CD14-positive monocyte (primary cell): ENCODE measurements at regions not wholly inside any gene's neighbourhood (a gene's known extent, or its start where the extent isn't known, plus 50 kb on each side); places are given as distances from the start of the nearest gene placed in this dataset.

ENCODE experiments used
- DNase-seq, 3 donors: peaks; one replicate each; pipeline ENCODE4 v3.0.0-alpha.2; 2011 to 2022
- H2AFZ ChIP-seq: 2 replicates; pipeline ENCODE4 v1.6.0; 2012; ENCODE audit warnings: mild to moderate bottlenecking, low read depth, low read length, inconsistent platforms; ENCODE audit not compliant: insufficient read depth, poor library complexity, severe bottlenecking
- H3K27ac ChIP-seq, 2 donors: 1 replicate in 1 of 2; 2 replicates in 1 of 2; pipeline ENCODE4 v1.5.1; 2012 to 2013; ENCODE audit warnings: low read length in 2 of 2, control low read depth in 1 of 2, inconsistent platforms in 1 of 2, low read depth in 1 of 2, mild to moderate bottlenecking in 1 of 2
- H3K27me3 ChIP-seq, 2 donors: one replicate each; pipeline versions ENCODE4 v1.6.0 to v1.6.1; 2011 to 2013; ENCODE audit warnings: low read length in 2 of 2; ENCODE audit not compliant: control insufficient read depth in 2 of 2, insufficient read depth in 2 of 2
- H3K36me3 ChIP-seq, 2 donors: replicated peaks in 1 of 2; 1 replicate in 1 of 2; 2 replicates in 1 of 2; pipeline versions ENCODE4 v1.5.1 to v1.6.1; 2012 to 2013; ENCODE audit warnings: low read length in 2 of 2, control low read depth in 1 of 2, inconsistent platforms in 1 of 2, mild to moderate bottlenecking in 1 of 2; ENCODE audit not compliant: insufficient read depth in 2 of 2, control insufficient read depth in 1 of 2
- H3K4me1 ChIP-seq, 2 donors: 1 replicate in 1 of 2; 2 replicates in 1 of 2; pipeline versions ENCODE4 v1.5.1 to v1.6.1; 2012 to 2013; ENCODE audit warnings: low read length in 2 of 2, control low read depth in 1 of 2, inconsistent platforms in 1 of 2, mild to moderate bottlenecking in 1 of 2, moderate library complexity in 1 of 2; ENCODE audit not compliant: insufficient read depth in 2 of 2, control insufficient read depth in 1 of 2
- H3K4me2 ChIP-seq: replicated peaks from 2 replicates; pipeline ENCODE3; 2012; ENCODE audit warnings: low read length, moderate library complexity, mild to moderate bottlenecking; ENCODE audit not compliant: poor library complexity, severe bottlenecking; ENCODE audit errors: extremely low read depth
- H3K4me3 ChIP-seq, 3 experiments: fragments of 200-600 bp in 1 of 3; sonication (generic) in 1 of 3; replicated peaks in 1 of 3; 1 replicate in 2 of 3; 2 replicates in 1 of 3; pipeline ENCODE4 v1.5.1; 2011 to 2013; ENCODE audit warnings: low read length in 3 of 3, mild to moderate bottlenecking in 3 of 3, control low read depth in 2 of 3, low read depth in 2 of 3, inconsistent platforms in 1 of 3, moderate library complexity in 1 of 3
- H3K79me2 ChIP-seq: 2 replicates; pipeline ENCODE4 v1.6.0; 2012; ENCODE audit warnings: mild to moderate bottlenecking, control low read depth, inconsistent platforms, low read length, moderate library complexity; ENCODE audit not compliant: insufficient read depth
- H3K9ac ChIP-seq: 2 replicates; pipeline ENCODE4 v1.6.0; 2017; ENCODE audit warnings: low read length, mild to moderate bottlenecking; ENCODE audit not compliant: insufficient read depth, poor library complexity, severe bottlenecking
- H3K9me3 ChIP-seq, 2 donors: replicated peaks in 1 of 2; 1 replicate in 1 of 2; 2 replicates in 1 of 2; pipeline versions ENCODE4 v1.5.1 to v1.6.1; 2012 to 2013; ENCODE audit warnings: low read length in 2 of 2, control low read depth in 1 of 2; ENCODE audit not compliant: control insufficient read depth in 1 of 2, insufficient read depth in 1 of 2
- H4K20me1 ChIP-seq: 2 replicates; pipeline ENCODE4 v1.6.0; 2012; ENCODE audit warnings: mild to moderate bottlenecking, low read length, control low read depth, moderate library complexity; ENCODE audit not compliant: insufficient read depth
- H3K27ac Mint-ChIP-seq, 7 donors: one replicate each; pipeline ENCODE4 v1.8.0; 2020; ENCODE audit warnings: mild to moderate bottlenecking in 7 of 7, mixed read lengths in 7 of 7, moderate library complexity in 6 of 7, inconsistent platforms in 2 of 7
- H3K27me3 Mint-ChIP-seq, 3 donors: one replicate each; pipeline ENCODE4 v1.8.0; 2021 to 2022; ENCODE audit warnings: low read depth in 3 of 3, mild to moderate bottlenecking in 3 of 3, mixed read lengths in 3 of 3, moderate library complexity in 3 of 3, inconsistent platforms in 1 of 3
- H3K36me3 Mint-ChIP-seq, 2 donors: one replicate each; pipeline ENCODE4 v1.8.0; 2020; ENCODE audit warnings: mixed read lengths in 2 of 2, inconsistent platforms in 1 of 2, mild to moderate bottlenecking in 1 of 2
- H3K4me1 Mint-ChIP-seq: one replicate; pipeline ENCODE4 v1.8.0; 2020; ENCODE audit warnings: mild to moderate bottlenecking, mixed read lengths
- H3K4me3 Mint-ChIP-seq, 2 donors: one replicate each; pipeline ENCODE4 v1.8.0; 2020; ENCODE audit warnings: mild to moderate bottlenecking in 2 of 2, mixed read lengths in 2 of 2, moderate library complexity in 1 of 2
- H3K9me3 Mint-ChIP-seq, 7 donors: one replicate each; pipeline ENCODE4 v1.8.0; 2020 to 2022; ENCODE audit warnings: mixed read lengths in 7 of 7, mild to moderate bottlenecking in 6 of 7, moderate library complexity in 6 of 7, inconsistent platforms in 2 of 7
- WGBS: methylation state at CpG from one replicate; pipeline ENCODE4 v1.1.5; 2013; ENCODE audit warnings: missing lambda C conversion rate; ENCODE audit not compliant: insufficient coverage; 5-methylcytosine and 5-hydroxymethylcytosine counted together
- intact Hi-C, 2 donors: fragments of 100-400 bp; cut with micrococcal nuclease; formaldehyde crosslinking; loops; one replicate each; pipeline versions ENCODE4 v1.15.0 to v1.15.1; 2023
- TF ChIP-seq, protein P1 (sequence below): fragments of 200-600 bp; IDR thresholded peaks from one replicate; pipeline ENCODE4 v1.8.0; 2022; ENCODE audit warnings: antibody characterized with exemption, mild to moderate bottlenecking

GRCh38 chr16:64397945-64398508 lies 723.8 kb downstream of the CDH11 start:
- Mint-ChIP-seq H3K27me3 (no peaks in the 10 kb centered on the region), H3K36me3 (no peaks in the 10 kb centered on the region), H3K27ac (no peak overlapping the region), H3K4me3 (no peak overlapping the region), H3K9me3 (peaks cover 0 to 5% (median 2%) of the 10 kb centered on the region in 7 donors), H3K4me1 (no peaks in the 10 kb centered on the region)
- H2AFZ ChIP-seq = no peak overlapping the region
- no peaks in the 10 kb centered on the region for H3K79me2 ChIP-seq
- H3K27ac ChIP-seq = no peak overlapping the region
- H3K9me3 ChIP-seq = peaks cover 0 to 5% of the 10 kb centered on the region in 2 donors
- intact Hi-C loops = no loop called here
- no peak for DNase-seq
- TF ChIP-seq, protein P1, sequence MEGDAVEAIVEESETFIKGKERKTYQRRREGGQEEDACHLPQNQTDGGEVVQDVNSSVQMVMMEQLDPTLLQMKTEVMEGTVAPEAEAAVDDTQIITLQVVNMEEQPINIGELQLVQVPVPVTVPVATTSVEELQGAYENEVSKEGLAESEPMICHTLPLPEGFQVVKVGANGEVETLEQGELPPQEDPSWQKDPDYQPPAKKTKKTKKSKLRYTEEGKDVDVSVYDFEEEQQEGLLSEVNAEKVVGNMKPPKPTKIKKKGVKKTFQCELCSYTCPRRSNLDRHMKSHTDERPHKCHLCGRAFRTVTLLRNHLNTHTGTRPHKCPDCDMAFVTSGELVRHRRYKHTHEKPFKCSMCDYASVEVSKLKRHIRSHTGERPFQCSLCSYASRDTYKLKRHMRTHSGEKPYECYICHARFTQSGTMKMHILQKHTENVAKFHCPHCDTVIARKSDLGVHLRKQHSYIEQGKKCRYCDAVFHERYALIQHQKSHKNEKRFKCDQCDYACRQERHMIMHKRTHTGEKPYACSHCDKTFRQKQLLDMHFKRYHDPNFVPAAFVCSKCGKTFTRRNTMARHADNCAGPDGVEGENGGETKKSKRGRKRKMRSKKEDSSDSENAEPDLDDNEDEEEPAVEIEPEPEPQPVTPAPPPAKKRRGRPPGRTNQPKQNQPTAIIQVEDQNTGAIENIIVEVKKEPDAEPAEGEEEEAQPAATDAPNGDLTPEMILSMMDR = no peak
- no peak overlapping the region for H3K9ac ChIP-seq
- H3K4me2 ChIP-seq = no peak overlapping the region
- no peaks in the 10 kb centered on the region for H4K20me1 ChIP-seq
- no peaks in the 10 kb centered on the region for H3K4me1 ChIP-seq
- H3K36me3 ChIP-seq = no peaks in the 10 kb centered on the region
- WGBS = 92% methylated on average over 2 of the region's 3 CpGs
- H3K4me3 ChIP-seq = no peak overlapping the region
- H3K27me3 ChIP-seq = no peaks in the 10 kb centered on the region

GRCh38 chr16:64397042-64397441 lies 724.8 kb downstream of the CDH11 start:
- Histone ChIP-seq H3K4me2 (no peak overlapping the region), H2AFZ (no peak overlapping the region)

More at GRCh38 chr16:64397042-64397441, 724.8 kb downstream of the CDH11 start:
- Histone ChIP-seq H3K79me2 (no peaks in the 10 kb centered on the region), H3K27me3 (no peaks in the 10 kb centered on the region), H3K9me3 (peaks cover 0 to 5% of the 10 kb centered on the region in 2 donors), H4K20me1 (no peaks in the 10 kb centered on the region), H3K4me1 (no peaks in the 10 kb centered on the region), H3K36me3 (no peaks in the 10 kb centered on the region), H3K9ac (no peak overlapping the region), H3K4me3 (no peak overlapping the region), H3K27ac (no peak overlapping the region)
- no CpG with 5 or more reads among the region's 3 CpGs for WGBS
- Mint-ChIP-seq H3K36me3 (no peaks in the 10 kb centered on the region), H3K27ac (no peak overlapping the region), H3K4me3 (no peak overlapping the region), H3K4me1 (no peaks in the 10 kb centered on the region), H3K27me3 (no peaks in the 10 kb centered on the region), H3K9me3 (peaks cover 0 to 5% (median 2%) of the 10 kb centered on the region in 7 donors)
- TF ChIP-seq, protein P1 = no peak
- intact Hi-C loops = no loop called here
- no peak for DNase-seq
